ENCODE measurements at regions not wholly inside any gene's neighbourhood (a gene's known extent, or its start where the extent isn't known, plus 50 kb on each side); places are given as distances from the start of the nearest gene placed in this dataset.

- DNase-seq (ENCODE audit: low spot score) = no peak
Measured at GRCh38 chr9:78562021-78562420, 265.1 kb downstream of the PSAT1 start.

- DNase-seq (ENCODE audit: low spot score) = no peak
Measured at GRCh38 chr9:78563269-78563668, 266.3 kb downstream of the PSAT1 start.

- DNase-seq (ENCODE audit: low spot score) = no peak
Measured at GRCh38 chr9:78565481-78565880, 268.6 kb downstream of the PSAT1 start.

GRCh38 chr9:78566521-78566920 lies 269.6 kb downstream of the PSAT1 start:
- DNase-seq (ENCODE audit: low spot score) = no peak

GRCh38 chr9:78566948-78567675 lies 270.2 kb downstream of the PSAT1 start:
- no peak for DNase-seq (ENCODE audit: low spot score)

- DNase-seq (ENCODE audit: low spot score) = no peak
Measured at GRCh38 chr9:78567693-78568092, 270.8 kb downstream of the PSAT1 start.

- DNase-seq (ENCODE audit: low spot score) = no peak
Measured at GRCh38 chr9:78568774-78569173, 271.8 kb downstream of the PSAT1 start.

GRCh38 chr9:78572266-78572665 lies 275.3 kb downstream of the PSAT1 start:
- no peak for DNase-seq (ENCODE audit: low spot score)

GRCh38 chr9:78573205-78573604 lies 276.3 kb downstream of the PSAT1 start:
- no peak for DNase-seq (ENCODE audit: low spot score)

- DNase-seq (ENCODE audit: low spot score) = no peak
Measured at GRCh38 chr9:78573669-78574068, 276.7 kb downstream of the PSAT1 start.

- no peak for DNase-seq (ENCODE audit: low spot score)
Measured at GRCh38 chr9:78574354-78575045, 277.6 kb downstream of the PSAT1 start.

GRCh38 chr9:78575081-78575480 lies 278.2 kb downstream of the PSAT1 start:
- DNase-seq (ENCODE audit: low spot score) = no peak

GRCh38 chr9:78575771-78576170 lies 278.8 kb downstream of the PSAT1 start:
- no peak for DNase-seq (ENCODE audit: low spot score)

- DNase-seq (ENCODE audit: low spot score) = no peak
Measured at GRCh38 chr9:78577156-78577906, 280.4 kb downstream of the PSAT1 start.

GRCh38 chr9:78578072-78578471 lies 281.1 kb downstream of the PSAT1 start:
- DNase-seq (ENCODE audit: low spot score) = no peak

GRCh38 chr9:78582821-78583220 lies 285.9 kb downstream of the PSAT1 start:
- DNase-seq (ENCODE audit: low spot score) = no peak

GRCh38 chr9:78584589-78584988 lies 287.7 kb downstream of the PSAT1 start:
- DNase-seq (ENCODE audit: low spot score) = no peak

GRCh38 chr9:78585909-78586308 lies 289.0 kb downstream of the PSAT1 start:
- no peak for DNase-seq (ENCODE audit: low spot score)

GRCh38 chr9:78590068-78590467 lies 293.1 kb downstream of the PSAT1 start:
- DNase-seq (ENCODE audit: low spot score) = no peak

- no peak for DNase-seq (ENCODE audit: low spot score)
Measured at GRCh38 chr9:78592811-78593210, 295.9 kb downstream of the PSAT1 start.

GRCh38 chr9:78595200-78595945 lies 298.4 kb downstream of the PSAT1 start:
- no peak for DNase-seq (ENCODE audit: low spot score)

- no peak for DNase-seq (ENCODE audit: low spot score)
Measured at GRCh38 chr9:78596346-78596745, 299.4 kb downstream of the PSAT1 start.
